PC-9 (cell line): ENCODE measurements at regions not wholly inside any gene's neighbourhood (a gene's known extent, or its start where the extent isn't known, plus 50 kb on each side); places are given as distances from the start of the nearest gene placed in this dataset.

Experiments used
- EZH2 ChIP-seq: fragments of 200-600 bp; sonication (generic); IDR thresholded peaks from 2 replicates; pipeline ENCODE4 v1.8.0; 2017; ENCODE audit warnings: antibody characterized with exemption, low read depth
- TF ChIP-seq, protein P1 (sequence below): fragments of 200-600 bp; sonication (generic); conservative IDR thresholded peaks from 2 replicates; pipeline ENCODE4 v1.6.1; 2017; ENCODE audit warnings: mixed run types, antibody characterized with exemption, mild to moderate bottlenecking, moderate library complexity

DNA sequence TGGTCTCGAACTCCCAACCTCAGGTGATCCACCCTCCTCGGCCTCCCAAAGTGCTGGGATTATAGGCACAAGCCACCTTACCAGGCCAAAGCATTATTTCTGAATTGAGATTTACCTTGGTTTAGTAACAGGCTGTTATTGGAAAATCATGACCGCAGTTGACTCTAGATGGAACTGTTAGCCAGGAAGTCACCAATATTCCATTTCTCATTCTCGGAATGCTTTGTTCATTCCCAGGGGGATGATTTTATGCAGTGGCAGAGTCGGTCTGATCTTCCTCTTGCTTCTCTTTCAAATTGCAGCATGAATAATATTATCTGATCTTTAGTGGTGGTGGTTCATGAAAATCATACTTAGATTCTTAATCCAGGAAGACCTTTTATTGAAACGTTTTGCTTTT lies 195.5 kb upstream of the MBNL1 start:
- TF ChIP-seq, protein P1, sequence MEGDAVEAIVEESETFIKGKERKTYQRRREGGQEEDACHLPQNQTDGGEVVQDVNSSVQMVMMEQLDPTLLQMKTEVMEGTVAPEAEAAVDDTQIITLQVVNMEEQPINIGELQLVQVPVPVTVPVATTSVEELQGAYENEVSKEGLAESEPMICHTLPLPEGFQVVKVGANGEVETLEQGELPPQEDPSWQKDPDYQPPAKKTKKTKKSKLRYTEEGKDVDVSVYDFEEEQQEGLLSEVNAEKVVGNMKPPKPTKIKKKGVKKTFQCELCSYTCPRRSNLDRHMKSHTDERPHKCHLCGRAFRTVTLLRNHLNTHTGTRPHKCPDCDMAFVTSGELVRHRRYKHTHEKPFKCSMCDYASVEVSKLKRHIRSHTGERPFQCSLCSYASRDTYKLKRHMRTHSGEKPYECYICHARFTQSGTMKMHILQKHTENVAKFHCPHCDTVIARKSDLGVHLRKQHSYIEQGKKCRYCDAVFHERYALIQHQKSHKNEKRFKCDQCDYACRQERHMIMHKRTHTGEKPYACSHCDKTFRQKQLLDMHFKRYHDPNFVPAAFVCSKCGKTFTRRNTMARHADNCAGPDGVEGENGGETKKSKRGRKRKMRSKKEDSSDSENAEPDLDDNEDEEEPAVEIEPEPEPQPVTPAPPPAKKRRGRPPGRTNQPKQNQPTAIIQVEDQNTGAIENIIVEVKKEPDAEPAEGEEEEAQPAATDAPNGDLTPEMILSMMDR, result no peak
- TF ChIP-seq EZH2, result no peak
